SK-N-SH treated with all-trans-retinoic acid at 6 μM for 48 hours (cell line): ENCODE measurements at regions not wholly inside any gene's neighbourhood (a gene's known extent, or its start where the extent isn't known, plus 50 kb on each side); places are given as distances from the start of the nearest gene placed in this dataset.

Source experiments
- ATAC-seq: fragments of 200-7000 bp; cut with Tn5 transposase; 3 replicates; pipeline ENCODE4 v1.9.1; 2020; ENCODE audit warnings: mild to moderate bottlenecking, moderate library complexity
- ARNTL ChIP-seq: fragments of 450-650 bp; formaldehyde crosslinking; IDR thresholded peaks from 2 replicates; pipeline ENCODE4 v1.5.0; 2020; ENCODE audit warnings: low read depth, mild to moderate bottlenecking, moderate library complexity, borderline replicate concordance
- BACH2 ChIP-seq: fragments of 250-450 bp; sonication (Bioruptor Pico); IDR thresholded peaks from 2 replicates; pipeline ENCODE4 v1.9.0; 2021; ENCODE audit warnings: mild to moderate bottlenecking, borderline replicate concordance
- CREB5 ChIP-seq: fragments of 250-450 bp; sonication (Bioruptor Pico); IDR thresholded peaks from 2 replicates; pipeline ENCODE4 v1.5.1; 2020; ENCODE audit warnings: low read depth, mild to moderate bottlenecking, moderate library complexity
- CSDC2 ChIP-seq: fragments of 250-450 bp; sonication (Bioruptor Pico); IDR thresholded peaks from 2 replicates; pipeline ENCODE4 v1.5.0; 2020; ENCODE audit warnings: mild to moderate bottlenecking, moderate library complexity
- CSRNP3 ChIP-seq: fragments of 250-450 bp; sonication (Bioruptor Pico); IDR thresholded peaks from 2 replicates; pipeline ENCODE4 v1.5.1; 2021; ENCODE audit warnings: mild to moderate bottlenecking, moderate library complexity
- ESRRG ChIP-seq: fragments of 250-450 bp; sonication (Bioruptor Pico); IDR thresholded peaks from 2 replicates; pipeline ENCODE4 v1.6.1; 2021; ENCODE audit warnings: mild to moderate bottlenecking
- GLIS3 ChIP-seq: fragments of 250-450 bp; sonication (Bioruptor Pico); IDR thresholded peaks from 2 replicates; pipeline ENCODE4 v1.5.0; 2020; ENCODE audit warnings: mild to moderate bottlenecking, moderate library complexity
- ISL1 ChIP-seq: fragments of 250-450 bp; sonication (Bioruptor Pico); IDR thresholded peaks from 2 replicates; pipeline ENCODE4 v2.1.2; 2022; ENCODE audit warnings: mild to moderate bottlenecking, moderate library complexity
- OSR1 ChIP-seq: fragments of 250-450 bp; sonication (Bioruptor Pico); IDR thresholded peaks from 2 replicates; pipeline ENCODE4 v1.8.0; 2022; ENCODE audit warnings: moderate library complexity, mild to moderate bottlenecking, inconsistent platforms
- PPARA ChIP-seq: fragments of 250-450 bp; sonication (Bioruptor Pico); IDR thresholded peaks from 2 replicates; pipeline ENCODE4 v1.5.0; 2020; ENCODE audit warnings: mild to moderate bottlenecking, borderline replicate concordance
- RARB ChIP-seq: fragments of 250-450 bp; sonication (Bioruptor Pico); IDR thresholded peaks from 2 replicates; pipeline ENCODE4 v1.8.0; 2021; ENCODE audit warnings: mild to moderate bottlenecking, moderate library complexity
- SNAI2 ChIP-seq: fragments of 250-450 bp; sonication (Bioruptor Pico); IDR thresholded peaks from 2 replicates; pipeline ENCODE4 v1.5.0; 2020; ENCODE audit warnings: mild to moderate bottlenecking, moderate library complexity
- TCF4 ChIP-seq: fragments of 250-450 bp; sonication (Bioruptor Pico); IDR thresholded peaks from 2 replicates; pipeline ENCODE4 v1.8.0; 2021; ENCODE audit warnings: mild to moderate bottlenecking, moderate library complexity, borderline replicate concordance
- TSHZ2 ChIP-seq: fragments of 250-450 bp; sonication (Bioruptor Pico); IDR thresholded peaks from 2 replicates; pipeline ENCODE4 v1.5.0; 2020; ENCODE audit warnings: mild to moderate bottlenecking, moderate library complexity
- ZC3H10 ChIP-seq: fragments of 250-450 bp; sonication (Bioruptor Pico); IDR thresholded peaks from 2 replicates; pipeline ENCODE4 v1.5.1; 2021; ENCODE audit warnings: mild to moderate bottlenecking, moderate library complexity
- ZFP3 ChIP-seq: fragments of 250-450 bp; sonication (Bioruptor Pico); IDR thresholded peaks from 2 replicates; pipeline ENCODE4 v1.5.0; 2020; ENCODE audit warnings: mild to moderate bottlenecking, moderate library complexity
- ZFP30 ChIP-seq: fragments of 450-650 bp; formaldehyde crosslinking; IDR thresholded peaks from 2 replicates; pipeline ENCODE4 v1.5.0; 2022; ENCODE audit warnings: mild to moderate bottlenecking, moderate library complexity
- ZNF565 ChIP-seq: fragments of 450-650 bp; formaldehyde crosslinking; conservative IDR thresholded peaks from 2 replicates; pipeline ENCODE4 v1.5.0; 2020; ENCODE audit warnings: low read depth, mild to moderate bottlenecking, moderate library complexity
- ZNF70 ChIP-seq: fragments of 450-650 bp; formaldehyde crosslinking; IDR thresholded peaks from 2 replicates; pipeline ENCODE4 v1.5.0; 2020; ENCODE audit warnings: mild to moderate bottlenecking, moderate library complexity
- ZNF8 ChIP-seq: fragments of 450-650 bp; formaldehyde crosslinking; IDR thresholded peaks from 2 replicates; pipeline ENCODE4 v1.5.0; 2020; ENCODE audit warnings: mild to moderate bottlenecking, moderate library complexity

GRCh38 chr1:47621483-47621882 lies 183.6 kb downstream of the FOXD2 start:
- TF ChIP-seq RARB (CRISPR knock-in tag), result no peak
- no peak for TF ChIP-seq ISL1 (CRISPR knock-in tag)
- TF ChIP-seq ZNF8 (CRISPR knock-in tag), result no peak
- no peak for TF ChIP-seq CREB5 (CRISPR knock-in tag)
- TF ChIP-seq CSDC2, result no peak
- TF ChIP-seq ARNTL (CRISPR knock-in tag), result no peak
- no peak for TF ChIP-seq ZFP30 (CRISPR knock-in tag)
- TF ChIP-seq OSR1 (CRISPR knock-in tag), result no peak
- no peak for TF ChIP-seq TCF4 (CRISPR knock-in tag)
- no peak for TF ChIP-seq TSHZ2 (CRISPR knock-in tag)
- no peak for TF ChIP-seq ZNF70 (CRISPR knock-in tag)
- no peak for TF ChIP-seq BACH2 (CRISPR knock-in tag)
- ATAC-seq, result no peak

DNA sequence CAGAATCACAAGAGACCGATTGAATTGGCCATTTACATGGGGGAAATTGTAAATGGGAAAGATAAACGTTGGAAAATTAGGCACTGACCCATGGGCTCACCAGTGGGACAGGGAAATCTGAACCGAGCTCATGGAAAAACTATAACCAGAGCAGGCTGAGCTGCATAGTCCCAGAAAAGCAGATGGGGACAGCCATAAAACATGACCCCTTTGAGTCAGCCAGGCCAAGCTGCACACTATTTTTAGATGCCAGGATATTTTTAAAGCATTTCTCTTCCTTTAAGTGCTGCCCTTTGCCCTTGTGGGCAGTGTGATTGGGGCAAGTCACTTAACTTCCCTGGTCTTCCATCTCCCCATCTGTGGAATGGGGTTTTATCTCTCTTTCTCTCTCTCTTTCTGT lies 184.1 kb downstream of the FOXD2 start:
- TF ChIP-seq CREB5 (CRISPR knock-in tag), result no peak
- TF ChIP-seq ESRRG (CRISPR knock-in tag), result no peak
- TF ChIP-seq CSDC2, result no peak
- TF ChIP-seq ZFP3 (CRISPR knock-in tag), result no peak
- TF ChIP-seq SNAI2 (CRISPR knock-in tag), result no peak
- no peak for TF ChIP-seq CSRNP3 (CRISPR knock-in tag)
- no peak for TF ChIP-seq OSR1 (CRISPR knock-in tag)
- no peak for TF ChIP-seq TCF4 (CRISPR knock-in tag)
- TF ChIP-seq ZNF8 (CRISPR knock-in tag), result no peak
- TF ChIP-seq ZC3H10 (CRISPR knock-in tag), result no peak
- no peak for TF ChIP-seq ARNTL (CRISPR knock-in tag)
- no peak for TF ChIP-seq GLIS3 (CRISPR knock-in tag)
- no peak for TF ChIP-seq ZNF565
- TF ChIP-seq RARB (CRISPR knock-in tag), result no peak
- no peak for TF ChIP-seq ZFP30 (CRISPR knock-in tag)

DNA sequence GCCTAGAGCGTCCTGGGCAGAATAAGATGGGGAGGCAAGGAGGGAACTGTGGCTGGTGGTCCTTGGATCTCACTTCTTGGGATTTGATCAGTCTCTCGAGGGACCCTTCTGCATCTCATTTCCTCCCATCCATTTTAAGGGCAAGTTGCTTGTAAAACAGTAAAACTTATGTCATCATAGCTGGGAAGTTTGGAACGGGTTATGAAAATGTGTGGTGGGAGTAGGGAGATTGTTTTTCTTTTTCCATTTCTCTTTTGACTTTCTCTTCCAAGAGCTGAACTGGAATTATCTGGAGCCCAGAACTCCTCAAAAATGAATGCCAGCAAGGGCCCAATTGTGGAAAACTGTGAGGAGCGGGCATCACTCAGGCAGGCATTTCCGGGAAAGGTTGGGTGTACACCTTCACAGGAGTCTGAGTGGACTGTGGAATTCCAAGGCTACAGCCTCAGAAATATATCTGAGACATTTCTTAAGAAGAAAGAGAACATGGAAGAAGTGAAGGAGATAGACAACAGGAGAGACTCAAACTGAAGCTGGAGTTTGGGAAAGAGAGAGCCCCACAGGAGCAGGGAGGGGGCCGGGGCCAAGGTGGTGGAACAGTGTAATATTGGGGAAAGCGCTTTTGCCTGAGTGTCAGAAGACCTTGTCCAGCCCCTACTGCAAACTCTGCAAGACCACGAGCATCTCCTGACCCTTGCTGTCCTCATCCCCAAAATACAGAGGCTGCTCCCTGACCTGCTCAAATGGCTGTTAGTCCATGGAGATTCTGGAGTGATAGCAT lies 185.1 kb downstream of the FOXD2 start:
- ATAC-seq, result no peak
- TF ChIP-seq ZNF565 (no peak), ZNF70 (CRISPR knock-in tag) (no peak), ZFP3 (CRISPR knock-in tag) (no peak), GLIS3 (CRISPR knock-in tag) (no peak), ISL1 (CRISPR knock-in tag) (no peak), TCF4 (CRISPR knock-in tag) (no peak), ZFP30 (CRISPR knock-in tag) (no peak), CSRNP3 (CRISPR knock-in tag) (no peak), CSDC2 (no peak), ESRRG (CRISPR knock-in tag) (no peak), CREB5 (CRISPR knock-in tag) (no peak), OSR1 (CRISPR knock-in tag) (no peak), TSHZ2 (CRISPR knock-in tag) (no peak), ARNTL (CRISPR knock-in tag) (no peak), PPARA (CRISPR knock-in tag) (no peak)

More for the DNA sequence above, 184.1 kb downstream of the FOXD2 start:
- no peak for ATAC-seq
